Mucosa of descending colon (tissue), 3 donors: ENCODE measurements at regions not wholly inside any gene's neighbourhood (a gene's known extent, or its start where the extent isn't known, plus 50 kb on each side); places are given as distances from the start of the nearest gene placed in this dataset.
"Not testable (repeated sequence)": the region's sequence is repeated elsewhere in the genome, so short reads cannot be mapped to it uniquely, and the experiment has no call there.

Experiments used
- ATAC-seq: fragments of 200-7000 bp; cut with Tn5 transposase; one replicate; pipeline ENCODE4 v1.9.1; 2020; ENCODE audit warnings: mild to moderate bottlenecking, moderate library complexity
- DNase-seq, 3 donors: peaks; one replicate each; pipeline ENCODE4 v3.0.0-alpha.2; 2020
- H3K36me3 ChIP-seq: fragments of 200-600 bp; one replicate; pipeline ENCODE4 v1.8.0; 2021; ENCODE audit warnings: low read depth, mild to moderate bottlenecking
- H3K4me1 ChIP-seq: fragments of 200-600 bp; one replicate; pipeline ENCODE4 v1.8.0; 2021; ENCODE audit warnings: low read depth, mild to moderate bottlenecking
- H3K4me3 ChIP-seq: fragments of 200-600 bp; one replicate; pipeline ENCODE4 v1.8.0; 2021; ENCODE audit warnings: mild to moderate bottlenecking
- H3K9me3 ChIP-seq: fragments of 200-600 bp; one replicate; pipeline ENCODE4 v1.8.0; 2021; ENCODE audit warnings: mild to moderate bottlenecking
- CTCF ChIP-seq: fragments of 200-600 bp; IDR thresholded peaks from one replicate; pipeline ENCODE4 v1.8.0; 2022; ENCODE audit warnings: antibody characterized with exemption, mild to moderate bottlenecking
- intact Hi-C, 2 donors: fragments of 100-400 bp; cut with DNase I in 1 of 2; cut with micrococcal nuclease in 1 of 2; formaldehyde crosslinking; loops; one replicate each; pipeline versions ENCODE4 v1.11.0 to v1.11.1; 2022; cut with DNase I, micrococcal nuclease
- donor health status: DM: no; HTN: no; CAD: no; lungs with moderate emphysema.
- donor health status: DM: no; HTN: no; CAD: no.
- donor health status: DM: no; HTN: yes; CAD: no.

- ATAC-seq (no peak), DNase-seq (no peak)
- H3K4me1 ChIP-seq: no peaks in the 10 kb centered on the region
- intact Hi-C loops: no loop called here
- TF ChIP-seq CTCF: no peak
- peaks cover 85% of the 10 kb centered on the region for H3K9me3 ChIP-seq
- no peak overlapping the region for H3K4me3 ChIP-seq
- H3K36me3 ChIP-seq: no peaks in the 10 kb centered on the region
Observed at GRCh38 chr17:22217135-22217534, 524.8 kb downstream of the KCNJ18 start.

GRCh38 chr17:22221344-22221743 lies 529.0 kb downstream of the KCNJ18 start:
- DNase-seq (no peak), ATAC-seq (no peak)
- intact Hi-C loops: no loop called here
- Histone ChIP-seq H3K9me3 (peaks cover 77% of the 10 kb centered on the region), H3K36me3 (no peaks in the 10 kb centered on the region), H3K4me1 (no peaks in the 10 kb centered on the region), H3K4me3 (no peak overlapping the region)
- no peak for TF ChIP-seq CTCF

- intact Hi-C loops, H3K4me3 ChIP-seq, H3K4me1 ChIP-seq, ATAC-seq, H3K36me3 ChIP-seq, DNase-seq: not testable (repeated sequence)
- peaks cover 62% of the 10 kb centered on the region for H3K9me3 ChIP-seq
Observed at GRCh38 chr17:22226477-22226876, 534.2 kb downstream of the KCNJ18 start.

- H3K4me3 ChIP-seq, DNase-seq, H3K4me1 ChIP-seq, ATAC-seq, H3K36me3 ChIP-seq, intact Hi-C loops: not testable (repeated sequence)
- H3K9me3 ChIP-seq: peaks cover 61% of the 10 kb centered on the region
Observed at GRCh38 chr17:22226932-22227331, 534.6 kb downstream of the KCNJ18 start.

GRCh38 chr17:22227699-22228553 lies 535.6 kb downstream of the KCNJ18 start:
- DNase-seq, H3K36me3 ChIP-seq, H3K4me3 ChIP-seq, intact Hi-C loops, ATAC-seq, H3K4me1 ChIP-seq: not testable (repeated sequence)
- H3K9me3 ChIP-seq: peaks cover 58% of the 10 kb centered on the region

GRCh38 chr17:22229821-22230220 lies 537.5 kb downstream of the KCNJ18 start:
- peaks cover 66% of the 10 kb centered on the region for H3K9me3 ChIP-seq
- H3K4me3 ChIP-seq, H3K4me1 ChIP-seq, intact Hi-C loops, DNase-seq, H3K36me3 ChIP-seq, ATAC-seq: not testable (repeated sequence)

- H3K4me3 ChIP-seq: no peak overlapping the region
- H3K9me3 ChIP-seq: peaks cover 68% of the 10 kb centered on the region
- H3K4me1 ChIP-seq: no peaks in the 10 kb centered on the region
- DNase-seq: no peak
- intact Hi-C loops: no loop called here
- H3K36me3 ChIP-seq: no peaks in the 10 kb centered on the region
- ATAC-seq: no peak
- TF ChIP-seq CTCF: no peak
Observed at GRCh38 chr17:22233382-22233781, 541.1 kb downstream of the KCNJ18 start.
